ENCODE measurements at regions not wholly inside any gene's neighbourhood (a gene's known extent, or its start where the extent isn't known, plus 50 kb on each side); places are given as distances from the start of the nearest gene placed in this dataset.

DNA sequence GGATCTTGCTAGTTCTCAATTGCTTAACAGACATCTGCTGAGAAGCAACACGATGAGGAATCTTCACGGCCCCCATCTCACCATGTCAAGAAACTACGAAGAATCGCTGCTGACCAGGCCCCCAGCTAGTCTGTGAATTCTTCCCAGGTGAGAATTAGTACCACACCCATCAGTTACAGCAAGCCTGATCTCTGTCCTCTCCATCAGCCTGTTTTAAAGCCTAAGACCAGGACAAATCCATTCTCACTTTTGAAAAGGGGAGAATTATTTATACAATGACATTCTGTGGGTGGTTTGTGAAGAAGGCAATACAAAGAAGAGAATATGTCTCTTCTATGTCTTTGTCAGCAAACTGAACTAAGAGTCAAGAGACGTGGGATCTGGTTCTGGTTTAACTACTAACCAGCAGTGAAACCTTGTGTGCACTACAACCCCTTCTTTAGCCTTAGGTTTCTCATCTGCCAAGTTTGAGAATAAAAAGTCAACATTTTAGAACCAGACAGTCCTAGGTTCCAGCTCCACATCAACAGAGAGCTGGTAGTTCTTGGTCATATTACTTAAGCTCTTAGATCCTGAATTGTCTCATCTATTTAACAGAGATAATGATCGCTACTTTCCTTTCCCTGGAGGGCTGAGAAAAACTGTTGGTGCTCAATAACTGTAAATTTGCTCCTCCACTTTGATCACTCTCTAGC, 160.4 kb upstream of the RORA start:
- Histone ChIP-seq H3K4me1 (no peaks in the 10 kb centered on the region), H3K9me3 (no peaks in the 10 kb centered on the region), H3K9ac (ENCODE audit: low read depth in 2 of 2, low read length in 2 of 2) (no peak overlapping the region), H3K4me3 (no peak overlapping the region), H3K36me3 (no peaks in the 10 kb centered on the region), H3K27ac (no peak overlapping the region), H3K27me3 (no peaks in the 10 kb centered on the region)
- TF ChIP-seq CTCF (IDR thresholded peaks at IDR 0.05): no peak
- intact Hi-C loops (cut with DNase I): no loop called here
- DNase-seq: no peak

GRCh38 chr15:61387675-61388074, 158.6 kb upstream of the RORA start:
- no peaks in the 10 kb centered on the region for H3K36me3 ChIP-seq
- no peaks in the 10 kb centered on the region for H3K4me1 ChIP-seq
- no peak overlapping the region for H3K4me3 ChIP-seq
- H3K27ac ChIP-seq: no peak overlapping the region
- DNase-seq: no peak
- intact Hi-C loops (cut with DNase I): no loop called here
- H3K9me3 ChIP-seq: no peaks in the 10 kb centered on the region
- no peak for TF ChIP-seq CTCF (IDR thresholded peaks at IDR 0.05)
- no peak overlapping the region for H3K9ac ChIP-seq (ENCODE audit: low read depth in 2 of 2, low read length in 2 of 2)
- H3K27me3 ChIP-seq: no peaks in the 10 kb centered on the region

- no peak for DNase-seq
- Histone ChIP-seq H3K27ac (no peak overlapping the region), H3K4me1 (no peaks in the 10 kb centered on the region), H3K9me3 (no peaks in the 10 kb centered on the region), H3K36me3 (no peaks in the 10 kb centered on the region), H3K9ac (ENCODE audit: low read depth in 2 of 2, low read length in 2 of 2) (no peak overlapping the region), H3K27me3 (no peaks in the 10 kb centered on the region), H3K4me3 (no peak overlapping the region)
- intact Hi-C loops (cut with DNase I): no loop called here
- no peak for TF ChIP-seq CTCF (IDR thresholded peaks at IDR 0.05)
Measured at GRCh38 chr15:61383421-61383820, 154.3 kb upstream of the RORA start.

DNA sequence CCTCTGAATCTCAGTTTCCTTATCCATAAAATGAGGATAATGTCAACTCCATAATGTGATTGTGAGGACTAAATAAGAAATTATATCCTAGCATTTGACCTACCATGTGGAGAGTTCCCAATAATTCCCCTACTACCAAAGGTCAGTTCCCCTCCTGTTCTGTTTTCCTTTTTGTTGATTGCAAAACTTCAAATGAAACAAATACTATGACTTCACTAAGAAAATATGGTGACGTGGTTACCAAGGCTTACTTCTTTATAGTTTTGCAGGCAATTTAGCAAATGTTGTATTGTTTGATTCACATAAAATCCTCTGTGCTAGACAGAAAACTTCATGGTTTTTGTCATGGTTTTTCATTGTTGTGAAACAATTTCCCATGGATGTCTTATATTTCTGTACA, 153.8 kb upstream of the RORA start:
- no peaks in the 10 kb centered on the region for H3K4me1 ChIP-seq

DNA sequence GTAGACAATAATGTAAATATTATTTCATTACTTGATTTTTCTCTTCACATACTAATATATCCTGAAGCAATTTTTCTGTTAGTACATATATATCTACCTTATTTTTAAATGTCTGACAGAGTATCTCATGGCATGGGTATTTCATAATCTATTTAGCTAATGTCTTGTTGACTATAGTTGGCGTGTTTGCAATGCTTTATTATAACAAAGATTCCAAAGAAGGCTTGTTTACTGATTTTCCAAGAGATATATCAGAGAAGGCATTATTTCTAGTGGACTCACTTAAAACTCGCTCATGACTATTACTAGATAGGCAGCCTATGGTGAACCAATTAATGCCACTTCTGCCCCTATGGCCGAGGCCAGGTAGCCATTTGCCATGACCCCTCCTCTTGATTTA, 152.4 kb upstream of the RORA start:
- H3K9me3 ChIP-seq: no peaks in the 10 kb centered on the region
- intact Hi-C loops (cut with DNase I): no loop called here
- no peaks in the 10 kb centered on the region for H3K4me1 ChIP-seq
- H3K36me3 ChIP-seq: no peaks in the 10 kb centered on the region
- no peaks in the 10 kb centered on the region for H3K27me3 ChIP-seq
- no peak for DNase-seq
- H3K9ac ChIP-seq (ENCODE audit: low read depth in 2 of 2, low read length in 2 of 2): no peak overlapping the region
- H3K4me3 ChIP-seq: no peak overlapping the region
- TF ChIP-seq CTCF (IDR thresholded peaks at IDR 0.05): no peak
- H3K27ac ChIP-seq: no peak overlapping the region

More for the DNA sequence above, 153.8 kb upstream of the RORA start:
- intact Hi-C loops (cut with DNase I): no loop called here
- Histone ChIP-seq H3K4me3 (no peak overlapping the region), H3K9me3 (no peaks in the 10 kb centered on the region), H3K27ac (no peak overlapping the region), H3K27me3 (no peaks in the 10 kb centered on the region), H3K36me3 (no peaks in the 10 kb centered on the region), H3K9ac (ENCODE audit: low read depth in 2 of 2, low read length in 2 of 2) (no peak overlapping the region)
- DNase-seq: no peak
- TF ChIP-seq CTCF (IDR thresholded peaks at IDR 0.05): no peak
